Fibroblast of the aortic adventitia (primary cell): ENCODE measurements at regions not wholly inside any gene's neighbourhood (a gene's known extent, or its start where the extent isn't known, plus 50 kb on each side); places are given as distances from the start of the nearest gene placed in this dataset.

Experiments used
- DNase-seq: peaks from one replicate; pipeline ENCODE4 v3.0.0-alpha.2; 2010; ENCODE audit warnings: low read depth
- H3K4me3 ChIP-seq: 2 replicates; pipeline ENCODE4 v1.5.1; 2011; ENCODE audit warnings: low read depth, mild to moderate bottlenecking, control low read depth, low read length, moderate library complexity
- CTCF ChIP-seq: IDR thresholded peaks from 2 replicates; pipeline ENCODE4 v1.5.1; 2011; ENCODE audit warnings: mild to moderate bottlenecking, low read length, control low read depth, inconsistent platforms; ENCODE audit not compliant: insufficient read depth

GRCh38 chr1:90210633-90211491, 216.0 kb downstream of the ZNF326 start:
- H3K4me3 ChIP-seq: no peak overlapping the region
- no peak for DNase-seq
- TF ChIP-seq CTCF: no peak

GRCh38 chr1:90208949-90209348, 214.0 kb downstream of the ZNF326 start:
- DNase-seq: no peak
- no peak for TF ChIP-seq CTCF
- no peak overlapping the region for H3K4me3 ChIP-seq

GRCh38 chr1:90206260-90206659, 211.3 kb downstream of the ZNF326 start:
- no peak for DNase-seq
- TF ChIP-seq CTCF: no peak

GRCh38 chr1:90204780-90205179, 209.9 kb downstream of the ZNF326 start:
- DNase-seq: no peak
- no peak for TF ChIP-seq CTCF
- H3K4me3 ChIP-seq: no peak overlapping the region

More at GRCh38 chr1:90206260-90206659, 211.3 kb downstream of the ZNF326 start:
- no peak overlapping the region for H3K4me3 ChIP-seq

- DNase-seq: no peak
- TF ChIP-seq CTCF: no peak
- H3K4me3 ChIP-seq: no peak overlapping the region
Observed at GRCh38 chr1:90204023-90204590, 209.2 kb downstream of the ZNF326 start.

GRCh38 chr1:90201467-90202358, 206.8 kb downstream of the ZNF326 start:
- H3K4me3 ChIP-seq: no peak overlapping the region
- DNase-seq: peak; percentile 10
- no peak for TF ChIP-seq CTCF
